HG03095 (cell line): ENCODE measurements at regions not wholly inside any gene's neighbourhood (a gene's known extent, or its start where the extent isn't known, plus 50 kb on each side); places are given as distances from the start of the nearest gene placed in this dataset.
A peak's percentile ranks its signal among the peaks of the same experiment; 100 is the strongest.
"Not testable (repeated sequence)": the region's sequence is repeated elsewhere in the genome, so short reads cannot be mapped to it uniquely, and the experiment has no call there.

Source experiments
- ATAC-seq: cut with Tn5 transposase; IDR thresholded peaks from one replicate; pipeline ENCODE4 v1.9.1; 2021; ENCODE audit warnings: moderate library complexity; ENCODE audit not compliant: unreplicated experiment

- not testable (repeated sequence) for ATAC-seq
Measured at GRCh38 chr5:148741766-148742165, 84.6 kb upstream of the ADRB2 start.

- ATAC-seq, result not testable (repeated sequence)
Measured at GRCh38 chr5:148744380-148744779, 82.0 kb upstream of the ADRB2 start.

- ATAC-seq, result peak; percentile 83
Measured at GRCh38 chr5:148746826-148747535, 79.4 kb upstream of the ADRB2 start.

- no peak for ATAC-seq
Measured at GRCh38 chr5:148747536-148747906, 78.9 kb upstream of the ADRB2 start.

GRCh38 chr5:148748702-148749392, 77.6 kb upstream of the ADRB2 start:
- ATAC-seq, result no peak

GRCh38 chr5:148750614-148751013, 75.8 kb upstream of the ADRB2 start:
- ATAC-seq, result no peak

- no peak for ATAC-seq
Measured at GRCh38 chr5:148751025-148751424, 75.4 kb upstream of the ADRB2 start.

GRCh38 chr5:148752375-148752774, 74.0 kb upstream of the ADRB2 start:
- not testable (repeated sequence) for ATAC-seq

- no peak for ATAC-seq
Measured at GRCh38 chr5:148759101-148759500, 67.3 kb upstream of the ADRB2 start.

GRCh38 chr5:148760945-148761638, 65.3 kb upstream of the ADRB2 start:
- peak; percentile 100 for ATAC-seq

- ATAC-seq, result no peak
Measured at GRCh38 chr5:148763996-148764395, 62.4 kb upstream of the ADRB2 start.

- no peak for ATAC-seq
Measured at GRCh38 chr5:148765061-148765460, 61.4 kb upstream of the ADRB2 start.

- ATAC-seq, result no peak
Measured at GRCh38 chr5:148768806-148769415, 57.5 kb upstream of the ADRB2 start.

GRCh38 chr5:148769941-148770340, 56.5 kb upstream of the ADRB2 start:
- ATAC-seq, result no peak

GRCh38 chr5:148774313-148774712, 52.1 kb upstream of the ADRB2 start:
- no peak for ATAC-seq

GRCh38 chr5:148776261-148776660, 50.1 kb upstream of the ADRB2 start:
- ATAC-seq, result no peak
